NCI-H226 (cell line): ENCODE measurements at regions not wholly inside any gene's neighbourhood (a gene's known extent, or its start where the extent isn't known, plus 50 kb on each side); places are given as distances from the start of the nearest gene placed in this dataset.
"Not testable (repeated sequence)": the region's sequence is repeated elsewhere in the genome, so short reads cannot be mapped to it uniquely, and the experiment has no call there.

Experiments
- DNase-seq: peaks from one replicate; pipeline ENCODE4 v3.0.0-alpha.2; 2015

GRCh38 chr1:244271691-244272308, 179.9 kb downstream of the ADSS2 start:
- no peak for DNase-seq

- DNase-seq = peak; percentile 54
These were observed 179.0 kb downstream of the ADSS2 start for GRCh38 chr1:244272471-244273261.

DNA sequence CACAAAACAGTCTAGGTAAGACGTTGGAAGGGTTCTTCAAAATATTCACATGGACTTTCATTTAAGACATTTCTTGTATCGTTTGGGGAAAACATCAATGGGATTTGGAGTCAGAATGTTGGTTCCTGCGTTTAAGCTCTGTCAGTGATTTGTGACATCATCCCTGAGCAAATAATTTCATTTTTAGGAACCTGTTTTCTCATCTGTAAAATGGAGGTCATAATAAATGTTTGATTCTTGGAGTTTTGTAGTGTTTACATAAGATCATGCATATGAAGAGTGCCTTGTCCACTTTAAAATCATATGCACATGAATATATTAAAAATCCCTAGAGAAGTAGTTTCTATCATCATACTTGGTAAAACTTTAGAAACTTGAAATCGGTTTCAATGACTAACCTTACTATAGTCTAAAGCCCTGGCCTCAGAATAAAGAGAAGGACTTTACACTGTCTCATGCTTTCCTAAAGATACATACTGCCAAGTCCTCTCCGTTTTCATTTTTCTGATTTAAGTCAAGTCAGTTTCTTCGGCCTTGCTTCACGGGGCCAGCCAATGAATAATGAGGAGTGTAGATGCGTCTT, 178.4 kb downstream of the ADSS2 start:
- no peak for DNase-seq

- DNase-seq = peak; percentile 99
These were observed 177.7 kb downstream of the ADSS2 start for GRCh38 chr1:244273845-244274619.

DNA sequence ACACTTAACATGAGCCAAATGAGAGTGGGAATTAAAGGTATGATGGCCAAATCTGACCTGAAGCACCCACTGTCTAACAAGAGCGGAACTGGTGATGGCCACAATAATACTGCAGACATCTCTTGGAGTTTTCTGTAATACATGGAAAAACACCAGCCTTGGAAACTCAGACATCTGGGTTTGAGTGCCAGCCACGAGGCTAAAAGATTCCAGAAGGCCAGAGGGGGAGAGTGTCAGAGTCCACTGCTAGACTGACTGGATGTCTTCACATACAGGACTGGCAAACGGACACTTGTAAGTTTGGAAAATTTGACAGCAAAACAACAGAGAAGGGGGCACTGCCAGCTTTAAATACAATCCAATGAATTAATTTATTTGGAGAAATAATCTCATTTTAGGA, 175.1 kb downstream of the ADSS2 start:
- DNase-seq = no peak

GRCh38 chr1:244280201-244280600, 171.5 kb downstream of the ADSS2 start:
- DNase-seq = no peak

DNA sequence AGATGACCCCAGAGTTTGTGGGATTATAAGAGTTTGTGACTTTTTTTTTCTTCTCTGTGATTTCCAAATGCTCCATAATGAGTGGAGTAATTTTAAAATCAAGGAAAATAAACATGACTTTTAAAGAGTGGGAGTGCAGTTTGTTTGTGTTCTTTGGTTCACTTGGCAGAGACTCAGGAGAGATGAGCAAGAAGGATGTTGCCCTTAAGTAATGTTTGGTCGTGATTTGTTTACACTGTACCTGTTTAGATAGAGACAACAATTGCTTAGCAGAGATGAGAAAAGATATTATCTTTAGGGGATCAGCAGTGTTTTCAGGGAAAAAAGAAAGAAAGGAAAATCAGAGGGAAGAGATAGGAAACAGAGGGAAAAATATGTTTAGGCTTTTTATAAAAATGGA, 170.8 kb downstream of the ADSS2 start:
- no peak for DNase-seq

DNA sequence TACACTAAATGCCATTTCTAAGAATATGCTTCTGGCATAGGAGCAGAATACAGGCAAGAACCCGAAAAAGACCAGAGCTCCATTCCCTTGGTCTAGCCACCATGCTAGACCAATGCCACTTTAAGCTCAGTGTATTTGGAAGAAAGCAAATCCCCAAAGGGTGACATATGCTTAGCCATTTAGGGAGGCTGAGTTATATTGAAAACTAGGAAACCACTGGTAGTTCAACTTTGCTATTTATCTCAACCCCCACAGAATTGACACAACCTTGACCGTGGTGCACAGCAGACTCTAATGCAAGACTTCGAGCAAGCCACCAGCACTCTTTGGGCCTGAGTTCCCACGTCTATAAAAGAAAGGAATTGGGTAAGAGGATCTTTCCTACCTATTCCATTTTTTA, 167.9 kb downstream of the ADSS2 start:
- DNase-seq = no peak

GRCh38 chr1:244284641-244285156, 167.0 kb downstream of the ADSS2 start:
- DNase-seq = no peak

- no peak for DNase-seq
These were observed 165.4 kb downstream of the ADSS2 start for GRCh38 chr1:244286341-244286740.

DNA sequence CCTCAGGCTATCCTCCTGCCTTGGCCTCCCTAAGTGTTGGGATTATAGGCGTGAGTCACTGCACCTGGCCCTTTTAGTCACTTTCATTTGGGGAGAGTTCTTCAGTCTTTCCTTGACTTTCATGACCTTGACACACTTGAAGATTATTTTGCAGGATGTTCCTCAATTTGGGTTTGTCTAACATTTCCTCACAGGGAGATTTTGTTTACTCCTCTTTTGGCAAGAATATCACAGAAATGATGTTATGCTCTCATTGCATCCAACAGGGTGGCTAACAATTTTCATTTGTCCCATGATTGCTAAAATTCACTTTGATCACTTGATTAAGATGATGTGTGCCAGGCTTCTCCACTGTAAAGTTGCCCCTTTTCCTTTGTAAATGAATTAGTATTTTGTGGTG, 164.0 kb downstream of the ADSS2 start:
- DNase-seq = no peak

DNA sequence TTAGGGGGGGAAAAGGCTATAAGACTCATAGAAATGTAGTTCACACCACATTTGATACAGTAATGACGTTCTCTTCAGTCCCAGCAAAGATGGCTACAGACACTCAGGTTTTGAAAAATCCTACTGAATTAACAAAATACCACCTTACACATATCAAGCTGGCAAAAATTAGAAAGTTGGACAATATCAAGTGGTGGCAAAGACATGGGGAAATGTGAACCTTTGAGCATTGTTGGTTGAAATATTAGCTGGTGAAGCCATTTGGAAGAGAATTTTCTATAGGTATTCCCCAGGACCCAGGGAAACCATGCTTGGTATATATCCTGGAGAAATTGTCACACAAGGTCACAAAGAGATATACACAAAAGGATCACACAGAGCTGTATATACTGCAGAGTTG, 163.0 kb downstream of the ADSS2 start:
- DNase-seq = no peak

DNA sequence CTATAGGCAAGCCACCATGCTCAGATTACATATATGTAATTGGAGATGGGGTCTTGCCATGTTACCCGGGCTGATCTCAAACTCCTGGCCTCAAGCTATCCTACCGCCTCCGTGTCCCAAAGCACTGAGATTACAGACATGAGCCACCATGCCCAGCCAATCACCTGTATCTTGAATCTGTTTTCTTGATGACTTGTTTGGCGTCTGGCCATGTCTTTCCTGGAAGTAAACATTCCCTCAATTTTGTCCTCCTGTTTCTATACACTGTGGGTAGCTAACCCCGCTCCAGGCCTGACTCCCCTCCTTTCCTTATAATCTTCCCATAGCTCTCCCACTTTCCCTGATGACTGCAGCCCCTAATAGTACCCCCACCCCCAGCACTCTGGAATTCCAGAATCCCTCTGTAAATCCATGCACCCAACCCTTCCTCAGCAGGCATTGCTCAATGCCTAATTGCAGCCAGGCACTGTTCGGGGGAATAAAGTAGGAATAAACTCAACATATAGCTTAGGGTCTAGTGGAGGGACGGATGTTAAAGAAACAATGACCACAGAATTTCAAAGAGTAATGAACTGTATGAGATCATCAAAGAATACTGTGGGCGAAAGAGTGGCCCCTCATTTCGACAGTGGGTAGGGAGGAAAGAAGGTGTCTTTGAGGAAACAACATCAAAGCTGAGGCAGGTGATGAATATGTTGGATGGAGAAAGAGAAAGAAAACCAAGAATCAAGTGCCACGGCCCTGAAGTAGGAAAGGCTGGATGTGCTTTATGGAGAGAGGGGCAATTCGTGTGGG, 161.5 kb downstream of the ADSS2 start:
- DNase-seq = no peak

GRCh38 chr1:244291236-244292201, 160.2 kb downstream of the ADSS2 start:
- DNase-seq = no peak

- no peak for DNase-seq
These were observed 157.0 kb downstream of the ADSS2 start for GRCh38 chr1:244294599-244295224.

- DNase-seq = no peak
These were observed 155.7 kb downstream of the ADSS2 start for GRCh38 chr1:244296003-244296402.

GRCh38 chr1:244296447-244296846, 155.3 kb downstream of the ADSS2 start:
- DNase-seq = no peak

GRCh38 chr1:244297087-244297486, 154.6 kb downstream of the ADSS2 start:
- DNase-seq = no peak

GRCh38 chr1:244297616-244298015, 154.1 kb downstream of the ADSS2 start:
- DNase-seq = no peak

DNA sequence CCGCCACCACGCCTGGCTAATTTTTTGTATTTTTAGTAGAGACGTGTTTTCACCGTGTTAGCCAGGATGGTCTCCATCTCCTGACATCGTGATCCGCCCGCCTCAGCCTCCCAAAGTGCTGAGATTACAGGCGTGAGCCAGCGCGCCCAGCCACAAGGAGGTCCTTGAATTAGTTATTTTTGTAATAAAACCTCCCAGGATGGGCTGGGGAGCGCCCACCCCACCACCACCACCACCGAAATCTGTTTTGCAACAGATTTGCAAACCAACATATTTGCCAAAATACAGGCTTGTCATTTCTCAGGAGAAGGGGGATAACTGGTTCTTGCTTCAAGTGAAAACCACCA, 151.7 kb downstream of the ADSS2 start:
- not testable (repeated sequence) for DNase-seq
